OCI-LY7 (cell line): ENCODE measurements at regions not wholly inside any gene's neighbourhood (a gene's known extent, or its start where the extent isn't known, plus 50 kb on each side); places are given as distances from the start of the nearest gene placed in this dataset.

ENCODE experiments used
- EZH2phosphoT487 ChIP-seq: fragments of 200-600 bp; sonication (generic); IDR thresholded peaks from 2 replicates; pipeline ENCODE4 v1.6.1; 2018; ENCODE audit warnings: low read depth, borderline replicate concordance, mild to moderate bottlenecking, mixed run types, antibody characterized with exemption, low read length, moderate library complexity, mixed read lengths
- TF ChIP-seq, protein P1 (sequence below): fragments of 200-600 bp; sonication (generic); conservative IDR thresholded peaks from 2 replicates; pipeline ENCODE4 v1.5.1; 2014; ENCODE audit warnings: mild to moderate bottlenecking, antibody characterized with exemption, low read length, moderate library complexity, mixed read lengths

DNA sequence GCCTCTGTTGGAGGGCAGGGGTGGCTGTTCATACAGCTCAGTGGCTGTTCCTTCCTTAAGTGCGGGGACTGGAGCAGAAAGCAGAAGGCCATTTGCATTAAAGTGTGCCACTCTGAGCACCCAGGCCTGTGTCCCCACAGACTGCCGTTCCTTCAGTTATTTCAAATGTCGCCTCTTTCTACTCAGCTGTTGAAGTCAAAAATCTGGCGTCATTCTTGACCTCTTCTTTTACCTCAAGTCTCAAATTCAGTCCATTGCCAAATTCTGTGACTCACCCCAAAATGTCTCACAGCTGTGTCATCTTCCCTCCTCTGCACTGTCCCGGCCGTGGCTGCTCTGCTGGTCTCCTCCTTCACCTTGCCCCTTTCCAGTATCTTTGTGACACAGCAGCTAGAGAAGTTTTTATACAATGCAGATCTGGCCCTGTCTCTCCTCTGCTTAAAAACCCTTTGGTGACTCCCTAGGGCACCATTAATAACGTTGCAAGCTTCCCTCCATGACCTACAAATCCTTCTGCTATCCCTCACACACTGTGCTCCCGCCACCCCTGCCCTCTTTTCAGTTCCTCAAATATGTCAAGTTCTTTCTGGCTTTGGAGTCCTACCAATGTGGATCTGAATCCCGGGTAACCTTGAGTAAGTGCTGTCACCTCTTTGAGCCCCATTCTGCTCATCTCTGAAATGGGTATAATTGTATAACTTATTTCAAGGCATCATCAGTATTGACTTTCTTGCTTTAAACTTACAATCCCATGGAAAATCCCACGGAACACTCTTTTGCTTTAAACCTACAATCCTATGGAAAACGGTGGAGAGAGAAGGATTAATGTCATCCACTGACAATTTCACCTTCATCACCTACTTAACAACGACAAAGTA lies 98.3 kb upstream of the BOD1 start:
- no peak for TF ChIP-seq EZH2phosphoT487
- TF ChIP-seq, protein P1, sequence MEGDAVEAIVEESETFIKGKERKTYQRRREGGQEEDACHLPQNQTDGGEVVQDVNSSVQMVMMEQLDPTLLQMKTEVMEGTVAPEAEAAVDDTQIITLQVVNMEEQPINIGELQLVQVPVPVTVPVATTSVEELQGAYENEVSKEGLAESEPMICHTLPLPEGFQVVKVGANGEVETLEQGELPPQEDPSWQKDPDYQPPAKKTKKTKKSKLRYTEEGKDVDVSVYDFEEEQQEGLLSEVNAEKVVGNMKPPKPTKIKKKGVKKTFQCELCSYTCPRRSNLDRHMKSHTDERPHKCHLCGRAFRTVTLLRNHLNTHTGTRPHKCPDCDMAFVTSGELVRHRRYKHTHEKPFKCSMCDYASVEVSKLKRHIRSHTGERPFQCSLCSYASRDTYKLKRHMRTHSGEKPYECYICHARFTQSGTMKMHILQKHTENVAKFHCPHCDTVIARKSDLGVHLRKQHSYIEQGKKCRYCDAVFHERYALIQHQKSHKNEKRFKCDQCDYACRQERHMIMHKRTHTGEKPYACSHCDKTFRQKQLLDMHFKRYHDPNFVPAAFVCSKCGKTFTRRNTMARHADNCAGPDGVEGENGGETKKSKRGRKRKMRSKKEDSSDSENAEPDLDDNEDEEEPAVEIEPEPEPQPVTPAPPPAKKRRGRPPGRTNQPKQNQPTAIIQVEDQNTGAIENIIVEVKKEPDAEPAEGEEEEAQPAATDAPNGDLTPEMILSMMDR: no peak
